Fibroblast of lung (primary cell): ENCODE measurements at regions not wholly inside any gene's neighbourhood (a gene's known extent, or its start where the extent isn't known, plus 50 kb on each side); places are given as distances from the start of the nearest gene placed in this dataset.

Source experiments
- DNase-seq, 2 donors: peaks; one replicate each; pipeline versions ENCODE4 v3.0.0 to v3.0.0-alpha.2; 2010; ENCODE audit warnings: low read depth in 2 of 2
- H2AFZ ChIP-seq: 2 replicates; pipeline ENCODE4 v1.5.1; 2012; ENCODE audit warnings: low read length, control low read depth, inconsistent platforms
- H3K27ac ChIP-seq: 2 replicates; pipeline ENCODE4 v1.5.1; 2011; ENCODE audit warnings: low read length, control low read depth; ENCODE audit not compliant: insufficient read depth
- H3K27me3 ChIP-seq: 2 replicates; pipeline ENCODE4 v1.5.1; 2011; ENCODE audit warnings: mild to moderate bottlenecking, low read length; ENCODE audit not compliant: control insufficient read depth, insufficient read depth
- H3K36me3 ChIP-seq: 2 replicates; pipeline ENCODE4 v1.5.1; 2011; ENCODE audit warnings: low read length; ENCODE audit not compliant: control insufficient read depth, insufficient read depth
- H3K4me1 ChIP-seq: 2 replicates; pipeline ENCODE4 v1.5.1; 2011; ENCODE audit warnings: low read length; ENCODE audit not compliant: control insufficient read depth, insufficient read depth; ENCODE audit errors: extremely low read depth
- H3K4me2 ChIP-seq: 2 replicates; pipeline ENCODE4 v1.5.1; 2011; ENCODE audit warnings: low read length, control low read depth; ENCODE audit not compliant: insufficient read depth; ENCODE audit errors: extremely low read depth
- H3K4me3 ChIP-seq, 4 experiments: fragments of 200-600 bp in 1 of 4; sonication (generic) in 1 of 4; replicated peaks in 1 of 4; 2 replicates each; pipeline ENCODE4 v1.5.1; 2011 to 2016; ENCODE audit warnings: low read length in 4 of 4, low read depth in 3 of 4, mild to moderate bottlenecking in 3 of 4, control low read depth in 2 of 4, inconsistent platforms in 1 of 4, mixed read lengths in 1 of 4; ENCODE audit not compliant: insufficient read depth in 1 of 4; ENCODE audit errors: control extremely low read depth in 1 of 4
- H3K79me2 ChIP-seq: 2 replicates; pipeline ENCODE4 v1.5.1; 2012; ENCODE audit warnings: mild to moderate bottlenecking, low read length, inconsistent platforms; ENCODE audit not compliant: control insufficient read depth, insufficient read depth
- H3K9ac ChIP-seq: 2 replicates; pipeline ENCODE4 v1.5.1; 2011; ENCODE audit warnings: mild to moderate bottlenecking, low read length, control low read depth; ENCODE audit not compliant: insufficient read depth
- H3K9me3 ChIP-seq: 2 replicates; pipeline ENCODE4 v1.5.1; 2012; ENCODE audit warnings: low read depth, low read length; ENCODE audit not compliant: control insufficient read depth, insufficient read depth
- H4K20me1 ChIP-seq: 2 replicates; pipeline ENCODE4 v1.5.1; 2011; ENCODE audit warnings: low read length; ENCODE audit not compliant: control insufficient read depth, insufficient read depth; ENCODE audit errors: extremely low read depth
- EZH2 ChIP-seq: IDR thresholded peaks from 2 replicates; pipeline ENCODE4 v1.5.1; 2012; ENCODE audit warnings: low read length, control low read depth, mild to moderate bottlenecking; ENCODE audit errors: missing control alignments
- TF ChIP-seq, protein P1 (sequence below), 2 donors: IDR thresholded peaks in 1 of 2; conservative IDR thresholded peaks in 1 of 2; 1 replicate in 1 of 2; 2 replicates in 1 of 2; pipeline ENCODE4 v1.5.1; 2011 to 2012; ENCODE audit warnings: low read length in 2 of 2, control low read depth in 1 of 2, inconsistent platforms in 1 of 2, low read depth in 1 of 2, mild to moderate bottlenecking in 1 of 2

DNA sequence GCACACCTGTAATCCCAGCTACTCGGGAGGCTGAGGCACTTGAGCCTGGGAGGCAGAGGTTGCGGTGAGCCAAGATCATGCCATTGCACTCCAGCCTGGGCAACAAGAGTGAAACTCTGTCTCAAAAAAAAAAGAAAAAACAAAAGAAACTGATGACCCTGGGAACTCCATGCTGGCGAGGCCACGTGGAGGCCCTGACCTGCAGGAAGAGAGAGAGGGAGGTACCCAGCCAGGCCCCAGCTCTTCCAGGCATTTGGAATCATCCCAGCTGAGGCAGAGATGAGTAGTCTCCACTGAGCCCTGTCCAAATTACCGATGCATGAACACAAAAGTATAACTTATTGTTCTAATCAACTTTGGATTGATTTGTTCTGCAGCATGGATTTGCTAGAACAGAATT lies 132.0 kb upstream of the ZBTB40 start:
- Histone ChIP-seq H2AFZ (no peak overlapping the region), H3K27ac (no peak overlapping the region), H3K4me1 (no peaks in the 10 kb centered on the region), H3K36me3 (no peaks in the 10 kb centered on the region), H3K9ac (no peak overlapping the region), H3K79me2 (no peaks in the 10 kb centered on the region), H3K4me3 (no peak overlapping the region), H4K20me1 (no peaks in the 10 kb centered on the region), H3K27me3 (peaks cover 14% of the 10 kb centered on the region), H3K9me3 (no peaks in the 10 kb centered on the region), H3K4me2 (no peak overlapping the region)
- TF ChIP-seq EZH2: no peak
- TF ChIP-seq, protein P1, sequence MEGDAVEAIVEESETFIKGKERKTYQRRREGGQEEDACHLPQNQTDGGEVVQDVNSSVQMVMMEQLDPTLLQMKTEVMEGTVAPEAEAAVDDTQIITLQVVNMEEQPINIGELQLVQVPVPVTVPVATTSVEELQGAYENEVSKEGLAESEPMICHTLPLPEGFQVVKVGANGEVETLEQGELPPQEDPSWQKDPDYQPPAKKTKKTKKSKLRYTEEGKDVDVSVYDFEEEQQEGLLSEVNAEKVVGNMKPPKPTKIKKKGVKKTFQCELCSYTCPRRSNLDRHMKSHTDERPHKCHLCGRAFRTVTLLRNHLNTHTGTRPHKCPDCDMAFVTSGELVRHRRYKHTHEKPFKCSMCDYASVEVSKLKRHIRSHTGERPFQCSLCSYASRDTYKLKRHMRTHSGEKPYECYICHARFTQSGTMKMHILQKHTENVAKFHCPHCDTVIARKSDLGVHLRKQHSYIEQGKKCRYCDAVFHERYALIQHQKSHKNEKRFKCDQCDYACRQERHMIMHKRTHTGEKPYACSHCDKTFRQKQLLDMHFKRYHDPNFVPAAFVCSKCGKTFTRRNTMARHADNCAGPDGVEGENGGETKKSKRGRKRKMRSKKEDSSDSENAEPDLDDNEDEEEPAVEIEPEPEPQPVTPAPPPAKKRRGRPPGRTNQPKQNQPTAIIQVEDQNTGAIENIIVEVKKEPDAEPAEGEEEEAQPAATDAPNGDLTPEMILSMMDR (conservative IDR thresholded peaks at IDR 0.05 in 1 of 2, IDR thresholded peaks at IDR 0.05 in 1 of 2; ENCODE audit: low read depth in 1 of 2, low read length in 2 of 2): no peak
- DNase-seq: no peak

DNA sequence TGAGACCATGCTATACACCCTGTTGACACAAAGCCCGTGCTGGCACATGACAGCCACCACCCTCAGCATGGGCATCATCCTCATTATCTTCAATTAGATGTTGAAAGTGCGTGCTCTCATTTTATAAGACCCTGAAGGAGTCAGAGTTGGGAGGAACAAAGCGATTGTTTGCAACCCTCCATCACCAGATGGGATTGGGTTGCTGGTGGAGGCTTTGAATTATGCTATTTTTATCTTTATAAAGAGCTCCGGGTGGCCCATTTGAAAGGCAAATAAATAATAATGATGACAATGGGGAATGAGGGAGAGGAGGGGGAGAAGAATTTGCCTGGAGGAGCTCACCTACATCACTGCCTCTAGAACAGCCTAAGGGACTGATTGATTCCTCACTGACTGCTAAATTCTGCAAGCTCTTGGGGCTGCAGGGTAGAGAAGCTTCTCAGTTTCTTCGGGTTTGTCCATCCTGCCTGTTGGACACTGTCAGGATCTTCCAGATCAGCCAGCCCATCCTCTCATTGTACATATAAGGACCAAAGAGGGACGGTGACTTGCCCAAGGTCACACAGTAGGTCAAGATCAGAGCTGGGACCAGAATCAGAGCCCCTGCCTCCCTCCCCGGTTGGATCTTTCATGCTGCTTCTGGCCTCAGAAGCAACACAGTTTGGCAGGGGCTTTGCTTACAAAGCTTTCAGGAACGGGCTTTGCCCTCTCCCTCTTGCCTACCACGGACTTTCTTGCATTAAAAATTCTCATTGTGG lies 130.9 kb upstream of the ZBTB40 start:
- Histone ChIP-seq H3K27me3 (peaks cover 14% of the 10 kb centered on the region), H3K4me3 (no peak overlapping the region), H3K4me2 (no peak overlapping the region), H2AFZ (no peak overlapping the region), H3K4me1 (no peaks in the 10 kb centered on the region), H3K27ac (no peak overlapping the region), H3K79me2 (no peaks in the 10 kb centered on the region), H4K20me1 (no peaks in the 10 kb centered on the region), H3K9me3 (no peaks in the 10 kb centered on the region), H3K9ac (no peak overlapping the region), H3K36me3 (no peaks in the 10 kb centered on the region)
- TF ChIP-seq EZH2: no peak
- DNase-seq: no peak

- Histone ChIP-seq H3K36me3 (no peaks in the 10 kb centered on the region), H3K9ac (no peak overlapping the region), H3K4me3 (no peak overlapping the region), H3K4me1 (no peaks in the 10 kb centered on the region), H2AFZ (no peak overlapping the region), H3K4me2 (no peak overlapping the region), H4K20me1 (no peaks in the 10 kb centered on the region), H3K27ac (no peak overlapping the region), H3K79me2 (no peaks in the 10 kb centered on the region), H3K27me3 (peaks cover 14% of the 10 kb centered on the region), H3K9me3 (no peaks in the 10 kb centered on the region)
- TF ChIP-seq, protein P1 (conservative IDR thresholded peaks at IDR 0.05 in 1 of 2, IDR thresholded peaks at IDR 0.05 in 1 of 2; ENCODE audit: low read depth in 1 of 2, low read length in 2 of 2): no peak
- TF ChIP-seq EZH2: no peak
- DNase-seq: no peak
Measured at GRCh38 chr1:22321917-22322316, 129.7 kb upstream of the ZBTB40 start.
